ENCODE measurements at regions not wholly inside any gene's neighbourhood (a gene's known extent, or its start where the extent isn't known, plus 50 kb on each side); places are given as distances from the start of the nearest gene placed in this dataset.
A peak's percentile ranks its signal among the peaks of the same experiment; 100 is the strongest.
"Not testable (repeated sequence)": the region's sequence is repeated elsewhere in the genome, so short reads cannot be mapped to it uniquely, and the experiment has no call there.

DNA sequence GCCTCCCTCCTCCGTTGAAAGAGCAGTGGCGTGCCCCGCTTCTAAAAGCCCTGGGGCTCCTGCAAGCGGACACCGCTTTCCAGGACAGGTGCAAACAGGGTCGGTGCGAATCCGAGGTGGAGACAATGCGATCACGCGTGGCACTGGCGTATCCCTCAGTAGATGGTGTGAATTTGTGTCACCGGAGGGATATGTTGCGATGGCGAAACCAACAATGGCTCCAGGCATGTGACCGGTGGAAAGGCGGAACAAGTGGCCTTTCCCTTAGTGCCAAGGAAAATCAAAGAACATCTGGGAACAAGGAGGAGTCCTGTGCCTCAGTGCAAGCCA is 172.0 kb upstream of the ZNF337 start:
- H3K9me3 ChIP-seq (ENCODE audit: control insufficient read depth in 1 of 2, low read length in 2 of 2); H3K36me3 ChIP-seq (ENCODE audit: control insufficient read depth in 1 of 2, insufficient read depth in 2 of 2, low read length in 2 of 2); H3K27ac ChIP-seq (ENCODE audit: low read length); H3K27me3 ChIP-seq (ENCODE audit: low read depth, low read length): not testable (repeated sequence)
- H3K4me1 ChIP-seq (ENCODE audit: control insufficient read depth in 1 of 2, insufficient read depth in 2 of 2, low read length in 2 of 2), result peaks cover 0 to 21% of the 10 kb centered on the region in 2 donors
- peak overlapping the region; percentile 2 to 67 for H3K4me3 ChIP-seq (ENCODE audit: low read depth in 1 of 2, low read length in 2 of 2)

DNA sequence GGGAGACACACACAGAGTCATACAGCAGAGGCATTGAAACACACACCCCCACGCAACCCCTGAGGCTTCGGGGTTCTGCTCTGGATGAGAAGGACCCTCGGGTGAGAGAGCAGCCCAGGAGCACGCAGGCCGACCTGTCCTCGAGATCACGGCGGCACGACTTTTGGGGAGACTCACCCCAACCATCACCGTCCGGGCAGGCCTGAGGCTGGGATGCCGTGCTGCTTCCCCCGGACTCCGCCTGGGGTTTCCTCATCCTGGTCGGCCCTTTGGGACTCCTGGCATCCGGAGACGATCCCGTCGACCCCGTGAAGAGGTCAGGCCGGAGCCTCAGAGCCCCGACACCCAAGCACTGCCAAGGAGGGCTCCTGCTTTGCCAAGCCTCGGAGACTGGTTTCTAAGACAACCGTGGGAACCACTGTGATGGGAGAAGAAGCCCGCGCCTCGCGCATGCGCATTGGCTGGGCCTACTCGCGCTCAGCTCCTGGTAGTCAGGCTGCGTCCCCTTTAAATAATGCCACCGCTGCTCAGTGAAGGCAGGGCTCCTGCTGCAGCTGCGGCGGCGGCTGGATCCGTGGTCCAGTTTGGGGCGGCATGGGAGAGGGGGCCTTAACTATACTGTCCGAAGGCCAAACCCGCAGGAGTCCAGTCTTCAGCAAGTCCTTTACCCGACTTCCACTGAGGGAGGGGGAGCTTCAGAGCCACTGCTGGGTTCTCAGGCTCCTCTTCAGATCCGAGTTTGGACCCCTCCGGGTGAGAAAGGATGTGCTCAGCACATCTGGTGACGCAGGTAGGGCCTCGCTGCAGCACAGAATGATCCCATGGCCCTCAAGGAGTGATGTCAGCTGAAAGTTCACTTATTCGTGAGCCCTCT is 171.4 kb upstream of the ZNF337 start:
- Histone ChIP-seq H3K4me1 (ENCODE audit: control insufficient read depth in 1 of 2, insufficient read depth in 2 of 2, low read length in 2 of 2) (peaks cover 0 to 24% of the 10 kb centered on the region in 2 donors), H3K36me3 (ENCODE audit: control insufficient read depth in 1 of 2, insufficient read depth in 2 of 2, low read length in 2 of 2) (no peaks in the 10 kb centered on the region), H3K27me3 (ENCODE audit: low read depth, low read length) (peaks cover 6% of the 10 kb centered on the region), H3K9me3 (ENCODE audit: control insufficient read depth in 1 of 2, low read length in 2 of 2) (no peaks in the 10 kb centered on the region), H3K4me3 (ENCODE audit: low read depth in 1 of 2, low read length in 2 of 2) (peak overlapping the region; percentile 2 to 67), H3K27ac (ENCODE audit: low read length) (no peak overlapping the region)

DNA sequence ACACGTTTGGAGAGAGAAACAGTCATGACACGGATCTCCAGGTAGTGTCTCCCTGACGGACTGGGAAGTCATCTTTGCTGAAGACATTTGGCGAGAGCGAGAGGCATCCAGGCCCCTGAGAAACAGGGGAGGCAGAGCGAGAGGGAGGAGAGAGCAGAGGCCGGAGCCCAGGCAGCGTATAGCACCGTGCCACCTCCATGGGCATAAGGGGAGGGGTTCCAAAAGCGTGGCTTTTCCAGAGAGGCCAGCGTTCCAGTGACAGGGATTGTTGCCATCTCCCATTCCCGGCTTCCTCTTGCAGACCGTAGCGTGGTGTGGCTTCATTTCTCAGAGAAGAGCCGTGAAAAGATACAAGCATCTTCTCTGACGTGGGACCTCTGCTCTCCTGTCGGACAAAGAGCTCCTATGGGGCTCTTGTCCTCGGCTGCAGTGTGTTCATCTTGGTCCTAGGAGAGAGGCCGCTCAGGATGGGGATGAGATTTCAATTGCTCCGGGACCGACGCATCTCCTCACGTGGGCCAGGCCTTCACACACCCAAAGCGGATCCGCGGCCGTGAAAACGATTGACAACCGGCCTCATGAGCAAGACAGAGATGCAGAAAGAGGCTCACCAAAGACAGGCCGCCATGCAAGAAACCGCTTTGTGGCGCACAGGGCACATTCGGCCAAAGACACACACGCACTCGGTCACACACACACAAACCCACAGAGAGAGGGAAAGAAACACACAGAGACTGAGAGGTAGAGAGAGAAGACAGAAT is 170.5 kb upstream of the ZNF337 start:
- not testable (repeated sequence) for H3K27me3 ChIP-seq (ENCODE audit: low read depth, low read length); H3K9me3 ChIP-seq (ENCODE audit: control insufficient read depth in 1 of 2, low read length in 2 of 2); H3K27ac ChIP-seq (ENCODE audit: low read length); H3K4me3 ChIP-seq (ENCODE audit: low read depth in 1 of 2, low read length in 2 of 2); H3K36me3 ChIP-seq (ENCODE audit: control insufficient read depth in 1 of 2, insufficient read depth in 2 of 2, low read length in 2 of 2)
- H3K4me1 ChIP-seq (ENCODE audit: control insufficient read depth in 1 of 2, insufficient read depth in 2 of 2, low read length in 2 of 2), result peaks cover 0 to 30% of the 10 kb centered on the region in 2 donors

DNA sequence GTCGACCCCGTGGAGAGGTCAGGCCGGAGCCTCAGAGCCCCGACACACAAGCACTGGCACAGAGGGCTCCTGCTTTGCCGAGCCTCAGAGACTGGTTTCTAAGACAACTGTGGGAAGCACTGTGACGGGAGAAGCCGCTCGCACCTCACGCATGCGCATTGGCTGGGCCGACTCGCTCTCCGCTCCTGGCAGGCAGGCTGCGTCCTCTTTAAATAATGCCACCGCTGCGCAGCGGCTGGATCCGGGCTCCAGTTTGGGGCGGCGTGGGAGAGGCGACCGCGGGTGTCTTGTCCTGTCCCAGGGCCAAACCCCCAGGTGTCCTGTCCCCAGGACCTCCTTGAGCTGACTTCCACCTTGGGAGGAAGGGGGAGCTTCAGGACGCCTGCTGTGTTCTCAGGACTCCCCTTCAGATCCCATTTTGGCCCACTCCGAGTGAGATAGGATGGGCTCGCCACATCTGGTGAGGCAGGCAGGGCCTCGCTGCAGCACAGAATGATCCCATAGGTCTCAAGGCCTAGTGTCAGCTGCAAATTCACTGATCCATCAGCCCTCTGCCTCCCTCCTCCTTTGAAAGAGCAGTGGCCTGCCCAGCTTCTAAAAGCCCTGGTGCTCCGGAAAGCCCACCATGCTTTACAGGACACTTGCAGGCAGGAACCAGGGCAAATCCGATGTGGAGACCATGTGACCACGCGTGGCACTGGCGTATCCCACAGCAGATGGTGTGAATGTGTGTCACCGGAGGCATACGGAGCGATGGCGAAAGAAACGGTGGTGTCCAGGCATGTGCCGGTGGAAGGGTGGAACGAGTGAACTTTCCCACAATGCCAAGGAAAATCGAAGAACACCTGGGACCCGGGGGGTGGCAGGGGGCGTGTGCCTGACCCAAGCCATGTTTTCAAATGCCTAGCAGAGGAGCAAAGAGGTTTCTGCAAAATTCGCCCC is 169.3 kb upstream of the ZNF337 start:
- Histone ChIP-seq H3K27ac (ENCODE audit: low read length) (no peak overlapping the region), H3K4me3 (ENCODE audit: low read depth in 1 of 2, low read length in 2 of 2) (peak overlapping the region; percentile 21 to 63), H3K27me3 (ENCODE audit: low read depth, low read length) (peaks cover 11% of the 10 kb centered on the region), H3K9me3 (ENCODE audit: control insufficient read depth in 1 of 2, low read length in 2 of 2) (no peaks in the 10 kb centered on the region), H3K36me3 (ENCODE audit: control insufficient read depth in 1 of 2, insufficient read depth in 2 of 2, low read length in 2 of 2) (no peaks in the 10 kb centered on the region), H3K4me1 (ENCODE audit: control insufficient read depth in 1 of 2, insufficient read depth in 2 of 2, low read length in 2 of 2) (peaks cover 0 to 34% of the 10 kb centered on the region in 2 donors)

DNA sequence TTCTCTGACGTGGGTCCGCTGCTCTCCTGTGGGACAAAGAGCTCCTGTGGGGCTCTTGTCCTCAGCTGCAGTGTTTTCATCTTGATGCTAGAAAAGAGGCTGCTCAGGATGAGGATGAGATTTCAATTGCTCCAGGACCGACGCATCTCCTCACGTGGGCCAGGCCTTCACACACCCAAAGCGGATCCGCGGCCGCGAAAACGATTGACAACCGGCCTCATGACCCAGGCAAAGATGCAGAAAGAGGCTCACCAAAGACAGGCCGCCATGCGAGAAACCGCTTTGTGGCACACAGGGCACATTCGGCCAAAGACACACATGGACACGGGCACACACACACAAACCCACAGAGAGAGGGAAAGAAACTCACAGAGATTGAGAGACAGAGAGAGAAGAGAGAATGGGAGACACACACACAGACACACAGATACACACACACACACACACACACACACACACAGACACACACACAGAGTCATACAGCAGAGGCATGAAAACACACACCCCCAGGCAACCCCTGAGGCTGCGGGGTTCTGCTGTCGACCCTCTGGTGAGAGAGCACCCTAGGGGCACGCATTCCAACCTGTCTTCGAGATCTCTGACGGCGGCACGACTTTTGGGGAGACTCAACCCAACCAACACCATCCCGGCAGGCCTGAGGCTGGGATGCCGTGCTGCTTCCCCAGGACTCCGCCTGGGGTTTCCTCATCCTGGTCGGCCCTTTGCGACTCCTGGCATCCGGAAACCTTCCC is 168.5 kb upstream of the ZNF337 start:
- Histone ChIP-seq H3K4me1 (ENCODE audit: control insufficient read depth in 1 of 2, insufficient read depth in 2 of 2, low read length in 2 of 2) (peaks cover 0 to 37% of the 10 kb centered on the region in 2 donors), H3K27me3 (ENCODE audit: low read depth, low read length) (peaks cover 14% of the 10 kb centered on the region)
- not testable (repeated sequence) for H3K27ac ChIP-seq (ENCODE audit: low read length)

DNA sequence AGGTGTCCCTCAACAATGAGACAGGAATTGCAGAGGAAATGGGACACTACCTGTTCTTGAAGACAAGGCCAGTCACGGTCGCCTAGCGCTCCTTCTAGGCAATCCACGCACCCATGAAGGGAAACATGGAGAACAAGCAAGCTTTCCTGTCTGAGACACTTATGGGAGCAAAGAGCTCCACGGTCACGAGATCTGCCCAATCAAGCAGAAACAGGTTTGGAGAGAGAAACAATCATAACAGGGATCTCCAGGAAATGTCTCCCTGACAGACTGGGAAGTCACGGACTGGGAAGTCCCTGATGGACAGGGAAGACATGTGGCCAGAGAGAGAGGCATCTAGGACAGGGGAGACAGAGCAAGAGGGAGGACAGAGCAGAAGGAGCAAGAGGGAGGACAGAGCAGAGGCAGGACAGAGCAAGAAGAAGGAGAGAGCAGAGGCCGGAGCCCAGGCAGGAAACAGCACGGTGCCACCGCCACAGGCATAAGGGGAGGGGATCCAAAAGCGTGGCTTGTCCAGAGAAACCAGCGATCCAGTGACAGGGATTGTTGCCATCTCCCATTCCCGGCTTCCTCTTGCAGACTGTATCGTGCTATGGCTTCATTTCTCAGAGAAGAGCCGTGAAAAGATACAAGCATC is 167.8 kb upstream of the ZNF337 start:
- peaks cover 0 to 44% of the 10 kb centered on the region in 2 donors for H3K4me1 ChIP-seq (ENCODE audit: control insufficient read depth in 1 of 2, insufficient read depth in 2 of 2, low read length in 2 of 2)
- H3K4me3 ChIP-seq (ENCODE audit: low read depth in 1 of 2, low read length in 2 of 2), result no peak overlapping the region
- no peaks in the 10 kb centered on the region for H3K36me3 ChIP-seq (ENCODE audit: control insufficient read depth in 1 of 2, insufficient read depth in 2 of 2, low read length in 2 of 2)
- peaks cover 21% of the 10 kb centered on the region for H3K27me3 ChIP-seq (ENCODE audit: low read depth, low read length)
- H3K27ac ChIP-seq (ENCODE audit: low read length), result no peak overlapping the region
- H3K9me3 ChIP-seq (ENCODE audit: control insufficient read depth in 1 of 2, low read length in 2 of 2), result no peaks in the 10 kb centered on the region

More for the DNA sequence above, 168.5 kb upstream of the ZNF337 start:
- not testable (repeated sequence) for H3K9me3 ChIP-seq (ENCODE audit: control insufficient read depth in 1 of 2, low read length in 2 of 2); H3K36me3 ChIP-seq (ENCODE audit: control insufficient read depth in 1 of 2, insufficient read depth in 2 of 2, low read length in 2 of 2)
- peak overlapping the region; percentile 21 to 63 for H3K4me3 ChIP-seq (ENCODE audit: low read depth in 1 of 2, low read length in 2 of 2)

DNA sequence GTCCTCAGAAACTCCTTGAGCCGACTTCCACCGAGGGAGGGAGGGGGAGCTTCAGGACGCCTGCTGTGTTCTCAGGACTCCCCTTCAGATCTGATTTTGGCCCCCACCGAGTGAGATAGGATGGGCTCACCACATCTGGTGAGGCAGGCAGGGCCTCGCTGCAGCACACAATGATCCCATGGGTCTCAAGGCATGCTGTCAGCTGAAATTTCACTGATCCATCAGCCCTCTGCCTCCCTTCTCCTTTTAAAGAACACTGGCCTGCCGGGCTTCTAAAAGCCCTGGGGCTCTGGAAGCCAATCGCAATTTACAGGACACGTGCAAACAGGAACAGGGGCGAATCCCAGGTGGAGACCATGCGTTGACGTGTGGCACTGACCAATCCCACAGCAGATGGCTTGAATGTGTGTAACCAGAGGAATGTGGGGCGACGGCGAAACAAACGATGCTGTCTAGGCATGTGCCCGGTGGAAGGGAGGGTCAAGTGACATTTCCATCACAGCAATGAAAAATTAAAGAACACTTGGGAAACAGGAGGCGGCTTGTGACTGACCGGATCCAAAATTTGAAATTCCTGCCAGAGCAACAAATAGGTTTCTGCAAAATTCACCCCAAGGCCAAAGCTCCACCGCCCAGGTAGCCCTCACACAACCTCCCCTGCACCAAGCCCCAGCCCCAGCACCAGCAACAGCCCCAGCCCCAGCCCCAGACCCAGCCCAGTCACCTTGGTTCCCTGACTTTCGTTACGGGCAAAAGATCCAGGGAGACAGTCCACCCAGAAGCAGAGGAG is 167.1 kb upstream of the ZNF337 start:
- H3K36me3 ChIP-seq (ENCODE audit: control insufficient read depth in 1 of 2, insufficient read depth in 2 of 2, low read length in 2 of 2), result no peaks in the 10 kb centered on the region
- no peak overlapping the region for H3K27ac ChIP-seq (ENCODE audit: low read length)
- H3K4me3 ChIP-seq (ENCODE audit: low read depth in 1 of 2, low read length in 2 of 2), result peak overlapping the region; percentile 37 to 60
- peaks cover 24% of the 10 kb centered on the region for H3K27me3 ChIP-seq (ENCODE audit: low read depth, low read length)
- H3K9me3 ChIP-seq (ENCODE audit: control insufficient read depth in 1 of 2, low read length in 2 of 2), result no peaks in the 10 kb centered on the region
- peaks cover 0 to 43% of the 10 kb centered on the region in 2 donors for H3K4me1 ChIP-seq (ENCODE audit: control insufficient read depth in 1 of 2, insufficient read depth in 2 of 2, low read length in 2 of 2)

DNA sequence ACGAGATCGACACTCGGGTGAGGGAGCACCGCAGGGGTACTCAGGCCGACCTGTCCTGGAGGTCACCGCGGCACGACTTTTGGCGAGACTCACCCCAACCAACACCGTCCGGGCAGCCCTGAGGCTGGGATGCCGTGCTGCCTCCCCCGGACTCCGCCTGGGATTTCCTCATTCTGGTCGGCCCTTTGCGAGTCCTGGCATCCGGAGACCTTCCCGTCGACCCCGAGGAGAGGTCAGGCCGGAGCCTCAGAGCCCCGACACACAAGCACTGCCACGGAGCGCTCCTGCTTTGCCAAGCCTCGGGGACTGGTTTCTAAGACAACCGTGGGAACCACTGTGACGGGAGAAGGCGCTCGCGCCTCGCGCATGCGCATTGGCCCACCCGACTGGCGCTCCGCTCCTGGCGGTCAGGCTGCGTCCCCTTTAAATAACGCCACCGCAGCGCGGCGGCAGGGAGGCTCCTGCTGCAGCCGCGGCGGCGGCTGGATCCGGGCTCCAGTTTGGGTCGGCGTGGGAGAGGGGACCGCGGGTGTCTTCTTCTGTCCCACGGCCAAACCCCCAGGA is 166.4 kb upstream of the ZNF337 start:
- H3K9me3 ChIP-seq (ENCODE audit: control insufficient read depth in 1 of 2, low read length in 2 of 2); H3K27ac ChIP-seq (ENCODE audit: low read length); H3K36me3 ChIP-seq (ENCODE audit: control insufficient read depth in 1 of 2, insufficient read depth in 2 of 2, low read length in 2 of 2): not testable (repeated sequence)
- Histone ChIP-seq H3K27me3 (ENCODE audit: low read depth, low read length) (peaks cover 28% of the 10 kb centered on the region), H3K4me3 (ENCODE audit: low read depth in 1 of 2, low read length in 2 of 2) (peak overlapping the region; percentile 37 to 60), H3K4me1 (ENCODE audit: control insufficient read depth in 1 of 2, insufficient read depth in 2 of 2, low read length in 2 of 2) (peaks cover 0 to 39% of the 10 kb centered on the region in 2 donors)

DNA sequence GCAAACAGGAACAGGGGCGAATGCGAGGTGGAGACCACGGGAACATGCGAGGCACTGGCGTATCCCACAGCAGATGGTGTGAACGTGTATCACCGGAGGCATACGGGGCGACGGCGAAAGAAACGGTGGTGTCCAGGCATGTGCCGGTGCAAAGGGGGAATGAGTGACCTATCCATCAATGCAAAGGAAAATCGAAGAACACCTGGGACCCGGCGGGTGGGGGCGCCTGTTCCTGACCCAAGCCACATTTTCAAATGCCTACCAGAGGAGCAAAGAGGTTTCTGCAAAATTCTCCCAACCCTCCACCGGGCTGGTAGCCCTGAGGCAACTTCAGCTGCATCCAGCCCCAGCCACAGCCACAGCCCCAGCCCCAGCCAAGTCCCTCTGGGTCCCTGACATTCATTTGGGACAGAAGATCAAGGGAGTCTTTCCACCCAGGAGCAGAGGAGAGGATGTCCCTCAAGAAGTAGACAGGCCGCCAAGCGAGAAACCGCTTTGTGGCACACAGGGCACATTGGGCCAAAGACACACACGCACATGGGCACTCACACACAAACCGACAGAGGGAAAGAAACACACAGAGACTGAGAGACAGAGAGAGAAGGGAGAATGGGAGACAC is 164.0 kb upstream of the ZNF337 start:
- no peaks in the 10 kb centered on the region for H3K9me3 ChIP-seq (ENCODE audit: control insufficient read depth in 1 of 2, low read length in 2 of 2)
- H3K27ac ChIP-seq (ENCODE audit: low read length), result no peak overlapping the region
- H3K4me1 ChIP-seq (ENCODE audit: control insufficient read depth in 1 of 2, insufficient read depth in 2 of 2, low read length in 2 of 2), result peaks cover 0 to 30% of the 10 kb centered on the region in 2 donors
- peaks cover 28% of the 10 kb centered on the region for H3K27me3 ChIP-seq (ENCODE audit: low read depth, low read length)
- H3K4me3 ChIP-seq (ENCODE audit: low read depth in 1 of 2, low read length in 2 of 2), result no peak overlapping the region
- no peaks in the 10 kb centered on the region for H3K36me3 ChIP-seq (ENCODE audit: control insufficient read depth in 1 of 2, insufficient read depth in 2 of 2, low read length in 2 of 2)

Measured in muscle layer of duodenum (tissue), 2 donors.